ENCODE measurements at regions not wholly inside any gene's neighbourhood (a gene's known extent, or its start where the extent isn't known, plus 50 kb on each side); places are given as distances from the start of the nearest gene placed in this dataset.

- in situ Hi-C loops (cut with HindIII; ENCODE audit: extremely low pct_ligation_motif_present, low pct_unique_long_range_greater_than_20kb) (loop anchor here (25.0 kb wide), 1 partner anchor 424 kb away; the partner anchor contains the start of gene SPTSSA), intact Hi-C loops (cut with micrococcal nuclease; ENCODE audit: unreplicated experiment) (no loop called here)
- H3K4me2 ChIP-seq (ENCODE audit: low read depth, low read length), result peak overlapping the region; percentile 53
- DNase-seq (ENCODE audit: low spot score), result peak; percentile 86
- peak overlapping the region; percentile 10 for H2AFZ ChIP-seq (ENCODE audit: low read length)
- 42% methylated on average over 6 of the region's 6 CpGs for WGBS (ENCODE audit: low lambda C conversion rate)
- CTCF ChIA-PET (ENCODE audit: low intra/inter-chr PET ratio, low total read pairs), result no interaction called here
- peak; percentile 24 for ATAC-seq
- no peaks in the 10 kb centered on the region for H4K20me1 ChIP-seq (ENCODE audit: insufficient read depth, low read length)
- peaks cover 95% of the 10 kb centered on the region for H3K4me1 ChIP-seq (ENCODE audit: insufficient read depth, low read length)
- POLR2A ChIA-PET, result interaction anchor here (0.8 to 2.5 kb wide), 6 partner anchors 11 to 21 kb away, joined by 3 to 16 read pairs (median 6); no protein-coding TSS in a partner anchor
- BruUV-seq (replicated peaks), result no TSS peak
- H3K4me3 ChIP-seq (replicated peaks in 1 of 3; ENCODE audit: insufficient read depth in 1 of 3, low read depth in 2 of 3, low read length in 3 of 3), result no peak overlapping the region; a peak in 1 of 6 replicates
- H3K79me2 ChIP-seq (ENCODE audit: insufficient read depth, low read length), result no peaks in the 10 kb centered on the region
- H3K9ac ChIP-seq (ENCODE audit: insufficient read depth, low read depth, low read length), result peak overlapping the region; percentile 9; the same call in 1 of the 2 replicates
- H3K27ac ChIP-seq (ENCODE audit: extremely low read length, insufficient read depth, low read length), result peak overlapping the region; percentile 17
- FAIRE-seq, result no peak
- H3K36me3 ChIP-seq (replicated peaks in 1 of 2; ENCODE audit: control insufficient read depth in 1 of 2, insufficient read depth in 2 of 2, low read length in 2 of 2), result no peaks in the 10 kb centered on the region
- H3K9me3 ChIP-seq (ENCODE audit: low read length), result no peaks in the 10 kb centered on the region
- no peaks in the 10 kb centered on the region for H3K27me3 ChIP-seq (ENCODE audit: control insufficient read depth in 1 of 2, insufficient read depth in 2 of 2, low read length in 2 of 2)
- TF ChIP-seq ZNF552 (CRISPR knock-in tag; IDR thresholded peaks at IDR 0.05; ENCODE audit: borderline replicate concordance) (no peak), ZFAT (CRISPR knock-in tag; conservative IDR thresholded peaks at IDR 0.05) (no peak), ZFP36L2 (CRISPR knock-in tag; IDR thresholded peaks at IDR 0.05) (peak; percentile 69; the same call in 1 of the 2 replicates), ELF1 (CRISPR knock-in tag; IDR thresholded peaks at IDR 0.05) (peak; percentile 35; the same call in 1 of the 2 replicates), NCOA1 (CRISPR knock-in tag; IDR thresholded peaks at IDR 0.05) (no peak), KMT2A (CRISPR knock-in tag; IDR thresholded peaks at IDR 0.05) (no peak), MYPOP (CRISPR knock-in tag; IDR thresholded peaks at IDR 0.05) (no peak), FUBP1 (CRISPR knock-in tag; IDR thresholded peaks at IDR 0.05; ENCODE audit: borderline replicate concordance) (no peak), PHB2 (IDR thresholded peaks at IDR 0.05; ENCODE audit: partially characterized antibody) (no peak), ZBTB1 (CRISPR knock-in tag; IDR thresholded peaks at IDR 0.05; ENCODE audit: borderline replicate concordance) (0 out of 2 replicates have a peak, but pooled peaks have one; percentile 49), TOE1 (CRISPR knock-in tag; IDR thresholded peaks at IDR 0.05) (no peak), DBP (CRISPR knock-in tag; IDR thresholded peaks at IDR 0.05; ENCODE audit: not compliant biosample characterization) (no peak), ZNF512 (CRISPR knock-in tag; IDR thresholded peaks at IDR 0.05) (0 out of 2 replicates have a peak, but pooled peaks have one; percentile 26), ZNF652 (CRISPR knock-in tag; IDR thresholded peaks at IDR 0.05; ENCODE audit: borderline replicate concordance, low read depth) (no peak)
Measured at GRCh38 chr14:34038358-34039057, 87.6 kb upstream of the EGLN3 start.

All from HepG2 (cell line).